Gastroesophageal sphincter (tissue), 3 donors: ENCODE measurements at regions not wholly inside any gene's neighbourhood (a gene's known extent, or its start where the extent isn't known, plus 50 kb on each side); places are given as distances from the start of the nearest gene placed in this dataset.

Source experiments
- CTCF ChIP-seq, 4 experiments: fragments of 200-600 bp in 2 of 4; fragments of 450-650 bp in 2 of 4; sonication (generic) in 1 of 4; IDR thresholded peaks; one replicate each; pipeline ENCODE4 v1.5.1; 2017 to 2019; ENCODE audit warnings: antibody characterized with exemption in 4 of 4, mild to moderate bottlenecking in 2 of 4, moderate library complexity in 2 of 4
- EP300 ChIP-seq: sonication (generic); formaldehyde crosslinking; IDR thresholded peaks from one replicate; pipeline ENCODE4 v1.6.1; 2017; ENCODE audit warnings: antibody characterized with exemption, mild to moderate bottlenecking
- POLR2A ChIP-seq, 2 donors: fragments of 450-650 bp; IDR thresholded peaks; one replicate each; pipeline ENCODE4 v1.6.1; 2017; ENCODE audit warnings: antibody characterized with exemption in 2 of 2, mild to moderate bottlenecking in 2 of 2, moderate library complexity in 1 of 2
- POLR2AphosphoS5 ChIP-seq: sonication (generic); formaldehyde crosslinking; IDR thresholded peaks from one replicate; pipeline ENCODE4 v1.6.1; 2017; ENCODE audit warnings: antibody characterized with exemption

- no peak for TF ChIP-seq CTCF (IDR thresholded peaks at IDR 0.05)
- TF ChIP-seq EP300 = no peak
- no peak for TF ChIP-seq POLR2A (IDR thresholded peaks at IDR 0.05)
- TF ChIP-seq POLR2AphosphoS5 = no peak
Measured at GRCh38 chr1:176382163-176382562, 80.8 kb upstream of the PAPPA2 start.
